ENCODE measurements at regions not wholly inside any gene's neighbourhood (a gene's known extent, or its start where the extent isn't known, plus 50 kb on each side); places are given as distances from the start of the nearest gene placed in this dataset.

- no peak overlapping the region for H3K27ac Mint-ChIP-seq
- Histone ChIP-seq H3K9me3 (replicated peaks in 1 of 2; ENCODE audit: control insufficient read depth in 1 of 2, insufficient read depth in 1 of 2, low read length in 2 of 2) (no peaks in the 10 kb centered on the region), H2AFZ (ENCODE audit: insufficient read depth, low read depth, low read length, poor library complexity, severe bottlenecking) (no peak overlapping the region), H3K79me2 (ENCODE audit: insufficient read depth, low read length) (no peaks in the 10 kb centered on the region), H3K4me2 (replicated peaks; ENCODE audit: extremely low read depth, low read length, poor library complexity, severe bottlenecking) (no peak overlapping the region), H3K4me3 (replicated peaks in 1 of 3; ENCODE audit: low read depth in 2 of 3, low read length in 3 of 3) (no peak overlapping the region), H3K9ac (ENCODE audit: insufficient read depth, low read length, poor library complexity, severe bottlenecking) (no peak overlapping the region), H4K20me1 (ENCODE audit: insufficient read depth, low read length) (no peaks in the 10 kb centered on the region), H3K36me3 (replicated peaks in 1 of 2; ENCODE audit: control insufficient read depth in 1 of 2, insufficient read depth in 2 of 2, low read length in 2 of 2) (no peaks in the 10 kb centered on the region), H3K27me3 (ENCODE audit: control insufficient read depth in 2 of 2, insufficient read depth in 2 of 2, low read length in 2 of 2) (no peaks in the 10 kb centered on the region), H3K4me1 (ENCODE audit: control insufficient read depth in 1 of 2, insufficient read depth in 2 of 2, low read length in 2 of 2) (no peaks in the 10 kb centered on the region), H3K27ac (ENCODE audit: low read depth in 1 of 2, low read length in 2 of 2) (no peak overlapping the region)
- no peak for DNase-seq
- no peaks in the 10 kb centered on the region for H3K4me1 Mint-ChIP-seq
- H3K4me3 Mint-ChIP-seq = no peak overlapping the region
- WGBS (ENCODE audit: insufficient coverage) = 63% methylated on average over 1 of the region's 1 CpG
- peaks cover 0 to 3% (median 0%) of the 10 kb centered on the region in 7 donors for H3K9me3 Mint-ChIP-seq
- intact Hi-C loops (cut with micrococcal nuclease) = no loop called here
- no peaks in the 10 kb centered on the region for H3K36me3 Mint-ChIP-seq
- TF ChIP-seq CTCF (IDR thresholded peaks at IDR 0.05) = no peak
- H3K27me3 Mint-ChIP-seq (ENCODE audit: low read depth in 3 of 3) = peaks cover 0 to 2% (median 0%) of the 10 kb centered on the region in 3 donors
Observed at GRCh38 chr5:130386155-130386554, 481.9 kb downstream of the CHSY3 start.

GRCh38 chr5:130385656-130386055 is 481.4 kb downstream of the CHSY3 start:
- no peak overlapping the region for H3K27ac Mint-ChIP-seq
- H3K36me3 Mint-ChIP-seq = no peaks in the 10 kb centered on the region
- WGBS (ENCODE audit: insufficient coverage) = 20% methylated on average over 2 of the region's 2 CpGs
- Histone ChIP-seq H3K27me3 (ENCODE audit: control insufficient read depth in 2 of 2, insufficient read depth in 2 of 2, low read length in 2 of 2) (no peaks in the 10 kb centered on the region), H3K4me1 (ENCODE audit: control insufficient read depth in 1 of 2, insufficient read depth in 2 of 2, low read length in 2 of 2) (no peaks in the 10 kb centered on the region), H3K9ac (ENCODE audit: insufficient read depth, low read length, poor library complexity, severe bottlenecking) (no peak overlapping the region), H3K9me3 (replicated peaks in 1 of 2; ENCODE audit: control insufficient read depth in 1 of 2, insufficient read depth in 1 of 2, low read length in 2 of 2) (no peaks in the 10 kb centered on the region), H3K36me3 (replicated peaks in 1 of 2; ENCODE audit: control insufficient read depth in 1 of 2, insufficient read depth in 2 of 2, low read length in 2 of 2) (no peaks in the 10 kb centered on the region), H3K27ac (ENCODE audit: low read depth in 1 of 2, low read length in 2 of 2) (no peak overlapping the region), H2AFZ (ENCODE audit: insufficient read depth, low read depth, low read length, poor library complexity, severe bottlenecking) (no peak overlapping the region), H4K20me1 (ENCODE audit: insufficient read depth, low read length) (no peaks in the 10 kb centered on the region), H3K79me2 (ENCODE audit: insufficient read depth, low read length) (no peaks in the 10 kb centered on the region), H3K4me3 (replicated peaks in 1 of 3; ENCODE audit: low read depth in 2 of 3, low read length in 3 of 3) (no peak overlapping the region), H3K4me2 (replicated peaks; ENCODE audit: extremely low read depth, low read length, poor library complexity, severe bottlenecking) (no peak overlapping the region)
- no peak for DNase-seq
- H3K27me3 Mint-ChIP-seq (ENCODE audit: low read depth in 3 of 3) = peaks cover 0 to 2% (median 0%) of the 10 kb centered on the region in 3 donors
- no peaks in the 10 kb centered on the region for H3K4me1 Mint-ChIP-seq
- H3K9me3 Mint-ChIP-seq = peaks cover 0 to 3% (median 0%) of the 10 kb centered on the region in 7 donors
- TF ChIP-seq CTCF (IDR thresholded peaks at IDR 0.05) = no peak
- intact Hi-C loops (cut with micrococcal nuclease) = no loop called here
- H3K4me3 Mint-ChIP-seq = no peak overlapping the region
